SK-N-SH treated with all-trans-retinoic acid at 6 μM for 48 hours (cell line): ENCODE measurements at regions not wholly inside any gene's neighbourhood (a gene's known extent, or its start where the extent isn't known, plus 50 kb on each side); places are given as distances from the start of the nearest gene placed in this dataset.

Experiments
- ARNTL ChIP-seq: fragments of 450-650 bp; formaldehyde crosslinking; IDR thresholded peaks from 2 replicates; pipeline ENCODE4 v1.5.0; 2020; ENCODE audit warnings: low read depth, mild to moderate bottlenecking, moderate library complexity, borderline replicate concordance
- ESRRG ChIP-seq: fragments of 250-450 bp; sonication (Bioruptor Pico); IDR thresholded peaks from 2 replicates; pipeline ENCODE4 v1.6.1; 2021; ENCODE audit warnings: mild to moderate bottlenecking
- GLIS3 ChIP-seq: fragments of 250-450 bp; sonication (Bioruptor Pico); IDR thresholded peaks from 2 replicates; pipeline ENCODE4 v1.5.0; 2020; ENCODE audit warnings: mild to moderate bottlenecking, moderate library complexity
- ISL1 ChIP-seq: fragments of 250-450 bp; sonication (Bioruptor Pico); IDR thresholded peaks from 2 replicates; pipeline ENCODE4 v2.1.2; 2022; ENCODE audit warnings: mild to moderate bottlenecking, moderate library complexity
- OSR1 ChIP-seq: fragments of 250-450 bp; sonication (Bioruptor Pico); IDR thresholded peaks from 2 replicates; pipeline ENCODE4 v1.8.0; 2022; ENCODE audit warnings: moderate library complexity, mild to moderate bottlenecking, inconsistent platforms
- PPARA ChIP-seq: fragments of 250-450 bp; sonication (Bioruptor Pico); IDR thresholded peaks from 2 replicates; pipeline ENCODE4 v1.5.0; 2020; ENCODE audit warnings: mild to moderate bottlenecking, borderline replicate concordance
- RARB ChIP-seq: fragments of 250-450 bp; sonication (Bioruptor Pico); IDR thresholded peaks from 2 replicates; pipeline ENCODE4 v1.8.0; 2021; ENCODE audit warnings: mild to moderate bottlenecking, moderate library complexity
- SNAI2 ChIP-seq: fragments of 250-450 bp; sonication (Bioruptor Pico); IDR thresholded peaks from 2 replicates; pipeline ENCODE4 v1.5.0; 2020; ENCODE audit warnings: mild to moderate bottlenecking, moderate library complexity
- TCF4 ChIP-seq: fragments of 250-450 bp; sonication (Bioruptor Pico); IDR thresholded peaks from 2 replicates; pipeline ENCODE4 v1.8.0; 2021; ENCODE audit warnings: mild to moderate bottlenecking, moderate library complexity, borderline replicate concordance
- ZFP30 ChIP-seq: fragments of 450-650 bp; formaldehyde crosslinking; IDR thresholded peaks from 2 replicates; pipeline ENCODE4 v1.5.0; 2022; ENCODE audit warnings: mild to moderate bottlenecking, moderate library complexity
- TF ChIP-seq, protein P1 (sequence below): fragments of 250-450 bp; sonication (Bioruptor Pico); IDR thresholded peaks from 2 replicates; pipeline ENCODE4 v1.8.0; 2020; ENCODE audit warnings: mild to moderate bottlenecking, moderate library complexity, borderline replicate concordance
- TF ChIP-seq, protein P2 (sequence below): fragments of 250-450 bp; sonication (Bioruptor Pico); IDR thresholded peaks from 2 replicates; pipeline ENCODE4 v1.8.0; 2021; ENCODE audit warnings: low read depth, mild to moderate bottlenecking, moderate library complexity, borderline replicate concordance

DNA sequence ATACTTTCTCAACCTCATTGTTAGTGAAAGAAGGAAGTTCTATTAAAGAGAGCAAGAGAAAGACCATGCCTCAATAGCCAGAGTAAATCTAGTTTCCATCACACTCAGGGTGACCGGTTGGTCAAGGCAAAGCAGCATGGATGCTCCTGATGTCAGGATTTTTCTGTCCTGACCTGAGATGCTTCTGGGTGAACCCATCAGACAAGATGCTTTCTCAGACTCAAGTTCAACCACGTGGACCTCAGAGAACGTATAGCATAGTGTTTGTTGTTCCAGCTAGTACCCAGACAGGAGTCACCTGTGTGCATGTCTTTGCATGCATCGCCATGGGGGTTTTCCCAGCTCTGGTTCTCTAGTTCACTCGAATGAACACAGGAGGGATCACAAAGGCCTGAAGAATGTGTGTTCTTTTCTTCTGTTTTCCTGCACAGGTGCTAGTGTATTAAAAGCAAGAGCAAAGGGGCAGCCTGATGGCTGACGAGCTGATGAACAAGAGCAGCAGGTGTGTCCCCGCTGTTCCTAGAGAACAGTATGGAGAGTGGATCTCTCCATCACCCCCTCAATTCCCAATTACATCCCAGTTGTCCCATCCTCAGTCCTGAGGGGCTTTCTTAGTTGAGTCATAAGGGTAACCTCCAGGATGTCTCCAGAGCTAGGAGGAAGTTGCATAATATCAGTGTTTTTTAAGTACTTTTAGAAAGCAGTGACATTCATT is 110.5 kb upstream of the ENPP6 start:
- TF ChIP-seq SNAI2 (CRISPR knock-in tag) (no peak), TCF4 (CRISPR knock-in tag) (no peak), ARNTL (CRISPR knock-in tag) (no peak), GLIS3 (no peak), OSR1 (CRISPR knock-in tag) (no peak), RARB (no peak), ISL1 (CRISPR knock-in tag) (no peak), ZFP30 (no peak), ESRRG (CRISPR knock-in tag) (no peak), PPARA (CRISPR knock-in tag) (no peak)
- TF ChIP-seq, protein P1, sequence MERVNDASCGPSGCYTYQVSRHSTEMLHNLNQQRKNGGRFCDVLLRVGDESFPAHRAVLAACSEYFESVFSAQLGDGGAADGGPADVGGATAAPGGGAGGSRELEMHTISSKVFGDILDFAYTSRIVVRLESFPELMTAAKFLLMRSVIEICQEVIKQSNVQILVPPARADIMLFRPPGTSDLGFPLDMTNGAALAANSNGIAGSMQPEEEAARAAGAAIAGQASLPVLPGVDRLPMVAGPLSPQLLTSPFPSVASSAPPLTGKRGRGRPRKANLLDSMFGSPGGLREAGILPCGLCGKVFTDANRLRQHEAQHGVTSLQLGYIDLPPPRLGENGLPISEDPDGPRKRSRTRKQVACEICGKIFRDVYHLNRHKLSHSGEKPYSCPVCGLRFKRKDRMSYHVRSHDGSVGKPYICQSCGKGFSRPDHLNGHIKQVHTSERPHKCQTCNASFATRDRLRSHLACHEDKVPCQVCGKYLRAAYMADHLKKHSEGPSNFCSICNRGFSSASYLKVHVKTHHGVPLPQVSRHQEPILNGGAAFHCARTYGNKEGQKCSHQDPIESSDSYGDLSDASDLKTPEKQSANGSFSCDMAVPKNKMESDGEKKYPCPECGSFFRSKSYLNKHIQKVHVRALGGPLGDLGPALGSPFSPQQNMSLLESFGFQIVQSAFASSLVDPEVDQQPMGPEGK (CRISPR knock-in tag), result no peak
- TF ChIP-seq, protein P2, sequence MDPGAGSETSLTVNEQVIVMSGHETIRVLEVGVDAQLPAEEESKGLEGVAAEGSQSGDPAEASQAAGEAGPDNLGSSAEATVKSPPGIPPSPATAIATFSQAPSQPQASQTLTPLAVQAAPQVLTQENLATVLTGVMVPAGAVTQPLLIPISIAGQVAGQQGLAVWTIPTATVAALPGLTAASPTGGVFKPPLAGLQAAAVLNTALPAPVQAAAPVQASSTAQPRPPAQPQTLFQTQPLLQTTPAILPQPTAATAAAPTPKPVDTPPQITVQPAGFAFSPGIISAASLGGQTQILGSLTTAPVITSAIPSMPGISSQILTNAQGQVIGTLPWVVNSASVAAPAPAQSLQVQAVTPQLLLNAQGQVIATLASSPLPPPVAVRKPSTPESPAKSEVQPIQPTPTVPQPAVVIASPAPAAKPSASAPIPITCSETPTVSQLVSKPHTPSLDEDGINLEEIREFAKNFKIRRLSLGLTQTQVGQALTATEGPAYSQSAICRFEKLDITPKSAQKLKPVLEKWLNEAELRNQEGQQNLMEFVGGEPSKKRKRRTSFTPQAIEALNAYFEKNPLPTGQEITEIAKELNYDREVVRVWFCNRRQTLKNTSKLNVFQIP (CRISPR knock-in tag), result no peak
